Transverse colon (tissue), 4 donors: ENCODE measurements at regions not wholly inside any gene's neighbourhood (a gene's known extent, or its start where the extent isn't known, plus 50 kb on each side); places are given as distances from the start of the nearest gene placed in this dataset.

ENCODE experiments used
- DNase-seq: peaks from one replicate; pipeline ENCODE4 v3.0.0-alpha.2; 2019
- H3K27ac ChIP-seq, 4 donors: fragments of 200-600 bp; sonication (generic); 2 replicates each; pipeline ENCODE4 v1.5.1; 2016 to 2018; ENCODE audit warnings: inconsistent platforms in 4 of 4
- H3K27me3 ChIP-seq: fragments of 200-600 bp; sonication (generic); 2 replicates; pipeline ENCODE4 v1.5.1; 2017; ENCODE audit warnings: inconsistent platforms
- H3K36me3 ChIP-seq, 4 donors: fragments of 200-600 bp; sonication (generic); 2 replicates each; pipeline ENCODE4 v1.5.1; 2017 to 2019; ENCODE audit warnings: inconsistent platforms in 4 of 4
- H3K4me1 ChIP-seq, 4 donors: fragments of 200-600 bp; sonication (generic); 2 replicates each; pipeline ENCODE4 v1.5.1; 2017 to 2020; ENCODE audit warnings: inconsistent platforms in 4 of 4
- H3K4me3 ChIP-seq, 4 donors: fragments of 200-600 bp; sonication (generic); 1 replicate in 1 of 4; 2 replicates in 3 of 4; pipeline versions ENCODE4 v1.5.1 to v1.6.1; 2017 to 2019; ENCODE audit warnings: inconsistent platforms in 4 of 4
- H3K9me3 ChIP-seq, 2 donors: fragments of 200-600 bp; sonication (generic); 2 replicates each; pipeline ENCODE4 v1.5.1; 2017 to 2019; ENCODE audit warnings: inconsistent platforms in 2 of 2
- CTCF ChIP-seq, 5 experiments: fragments of 200-600 bp in 3 of 5; fragments of 450-650 bp in 2 of 5; sonication (generic) in 3 of 5; IDR thresholded peaks; 1 replicate in 2 of 5; 2 replicates in 3 of 5; pipeline ENCODE4 v1.5.1; 2016 to 2017; ENCODE audit warnings: antibody characterized with exemption in 5 of 5, inconsistent platforms in 3 of 5, mild to moderate bottlenecking in 2 of 5, moderate library complexity in 1 of 5
- EP300 ChIP-seq: sonication (generic); formaldehyde crosslinking; IDR thresholded peaks from one replicate; pipeline ENCODE4 v1.6.1; 2017; ENCODE audit warnings: antibody characterized with exemption, low read depth
- POLR2A ChIP-seq: fragments of 450-650 bp; IDR thresholded peaks from one replicate; pipeline ENCODE4 v1.6.1; 2016; ENCODE audit warnings: antibody characterized with exemption, mild to moderate bottlenecking, moderate library complexity
- POLR2AphosphoS5 ChIP-seq, 3 donors: sonication (generic); formaldehyde crosslinking; IDR thresholded peaks; one replicate each; pipeline ENCODE4 v1.6.1; 2016; ENCODE audit warnings: antibody characterized with exemption in 3 of 3
- WGBS, 2 donors: methylation state at CpG; one replicate each; pipeline ENCODE4 v1.1.5; 2018; ENCODE audit warnings: low coverage in 1 of 2; 5-methylcytosine and 5-hydroxymethylcytosine counted together
- in situ Hi-C, 4 donors: fragments of 200-750 bp; cut with MboI; loops; one replicate each; pipeline versions ENCODE4 v1.15.0 to v1.15.1; 2017; ENCODE audit warnings: low sequenced_read_pairs in 3 of 4, low pct_ligation_motif_present in 1 of 4, low pct_unique_long_range_greater_than_20kb in 1 of 4
- intact Hi-C: fragments of 100-400 bp; cut with DNase I; formaldehyde crosslinking; loops from one replicate; pipeline ENCODE4 v1.15.1; 2023; ENCODE audit warnings: low total_unique reads

- TF ChIP-seq EP300 (no peak), POLR2A (no peak), CTCF (IDR thresholded peaks at IDR 0.05) (no peak)
- intact Hi-C loops, result no loop called here
- H3K27me3 ChIP-seq, result no peaks in the 10 kb centered on the region
- H3K4me1 ChIP-seq, result no peaks in the 10 kb centered on the region
- peak overlapping the region in 1 of 4 donors; percentile 77 for H3K27ac ChIP-seq
- DNase-seq, result no peak
- no peaks in the 10 kb centered on the region for H3K36me3 ChIP-seq
- in situ Hi-C loops, result no loop called here
- WGBS, 2 donors, result 78 to 89% methylated on average over 2 of the region's 2 CpGs
- H3K9me3 ChIP-seq, result peaks cover 0 to 8% of the 10 kb centered on the region in 2 donors
- no peak overlapping the region for H3K4me3 ChIP-seq
Measured at GRCh38 chr1:110788673-110789072, 84.3 kb upstream of the CD53 start.

GRCh38 chr1:110787328-110788071, 85.4 kb upstream of the CD53 start:
- H3K27ac ChIP-seq, result peak overlapping the region in 3 of 4 donors; percentile 22 to 77 (median 55)
- intact Hi-C loops, result no loop called here
- H3K36me3 ChIP-seq, result no peaks in the 10 kb centered on the region
- WGBS, 2 donors, result 43% methylated on average over 3 of the region's 3 CpGs; no CpG with 5 or more reads in 1 of the 2 donors
- DNase-seq, result peak; percentile 57
- TF ChIP-seq POLR2A (no peak), POLR2AphosphoS5 (IDR thresholded peaks at IDR 0.05) (no peak), EP300 (no peak), CTCF (IDR thresholded peaks at IDR 0.05) (no peak)
- no peaks in the 10 kb centered on the region for H3K27me3 ChIP-seq
- no peak overlapping the region for H3K4me3 ChIP-seq
- H3K9me3 ChIP-seq, result peaks cover 0 to 8% of the 10 kb centered on the region in 2 donors
- in situ Hi-C loops, result no loop called here
- no peaks in the 10 kb centered on the region for H3K4me1 ChIP-seq

GRCh38 chr1:110786802-110787327, 86.1 kb upstream of the CD53 start:
- in situ Hi-C loops (no loop called here), intact Hi-C loops (no loop called here)
- Histone ChIP-seq H3K9me3 (peaks cover 0 to 8% of the 10 kb centered on the region in 2 donors), H3K4me3 (no peak overlapping the region), H3K36me3 (no peaks in the 10 kb centered on the region), H3K27ac (peak overlapping the region in 3 of 4 donors; percentile 4 to 71 (median 39)), H3K4me1 (no peaks in the 10 kb centered on the region), H3K27me3 (no peaks in the 10 kb centered on the region)
- WGBS, 2 donors, result 39 to 45% methylated on average over 3 of the region's 3 CpGs
- DNase-seq, result no peak
- TF ChIP-seq CTCF (IDR thresholded peaks at IDR 0.05), result no peak
- TF ChIP-seq POLR2A, result no peak
- TF ChIP-seq EP300, result no peak
- TF ChIP-seq POLR2AphosphoS5 (IDR thresholded peaks at IDR 0.05), result no peak

- H3K27me3 ChIP-seq, result peaks cover 4% of the 10 kb centered on the region
- no peaks in the 10 kb centered on the region for H3K4me1 ChIP-seq
- intact Hi-C loops (no loop called here), in situ Hi-C loops (no loop called here)
- peaks cover 0 to 8% of the 10 kb centered on the region in 2 donors for H3K9me3 ChIP-seq
- H3K36me3 ChIP-seq, result no peaks in the 10 kb centered on the region
- DNase-seq, result no peak
- no peak for TF ChIP-seq CTCF (IDR thresholded peaks at IDR 0.05)
- H3K27ac ChIP-seq, result peak overlapping the region in 1 of 4 donors; percentile 71
- H3K4me3 ChIP-seq, result no peak overlapping the region
- 31 to 61% methylated on average over 2 of the region's 2 CpGs for WGBS, 2 donors
Measured at GRCh38 chr1:110785612-110786011, 87.3 kb upstream of the CD53 start.
